A549 (cell line): ENCODE measurements at regions not wholly inside any gene's neighbourhood (a gene's known extent, or its start where the extent isn't known, plus 50 kb on each side); places are given as distances from the start of the nearest gene placed in this dataset.

Experiments
- CTCF ChIP-seq: fragments of >200 bp; sonication (Bioruptor Twin); formaldehyde crosslinking; IDR thresholded peaks from 3 replicates; pipeline ENCODE4 v1.5.1; 2016
- E2F6 ChIP-seq: IDR thresholded peaks from 2 replicates; pipeline ENCODE4 v1.6.1; 2012; ENCODE audit warnings: low read depth, borderline replicate concordance
- ELK1 ChIP-seq: fragments of 150-350 bp; IDR thresholded peaks from 2 replicates; pipeline ENCODE4 v1.6.1; 2014; ENCODE audit warnings: low read depth, mild to moderate bottlenecking, low read length
- JUNB ChIP-seq: fragments of >200 bp; sonication (Bioruptor Twin); formaldehyde crosslinking; IDR thresholded peaks from 2 replicates; pipeline ENCODE4 v1.6.1; 2016
- KDM1A ChIP-seq: fragments of 200-600 bp; sonication (generic); IDR thresholded peaks from 2 replicates; pipeline ENCODE4 v1.6.1; 2016; ENCODE audit warnings: low read depth, mild to moderate bottlenecking
- KDM5A ChIP-seq: fragments of 200-600 bp; sonication (generic); IDR thresholded peaks from 2 replicates; pipeline ENCODE4 v1.6.1; 2016; ENCODE audit warnings: antibody characterized with exemption, mild to moderate bottlenecking
- MAZ ChIP-seq: fragments of 150-350 bp; IDR thresholded peaks from 2 replicates; pipeline ENCODE4 v1.6.1; 2014; ENCODE audit warnings: antibody characterized with exemption, low read depth, low read length, borderline replicate concordance
- PHF8 ChIP-seq: fragments of 200-600 bp; sonication (generic); IDR thresholded peaks from 2 replicates; pipeline ENCODE4 v1.6.1; 2016; ENCODE audit warnings: low read depth, mild to moderate bottlenecking, antibody characterized with exemption, moderate library complexity, borderline replicate concordance
- POLR2A ChIP-seq: IDR thresholded peaks from 2 replicates; pipeline ENCODE4 v1.6.1; 2012; ENCODE audit warnings: mild to moderate bottlenecking, low read length
- RCOR1 ChIP-seq: fragments of 150-350 bp; IDR thresholded peaks from 2 replicates; pipeline ENCODE4 v1.6.1; 2014; ENCODE audit warnings: antibody characterized with exemption, low read length, low read depth
- RFX5 ChIP-seq: fragments of 450-650 bp; IDR thresholded peaks from 2 replicates; pipeline ENCODE4 v1.7.1; 2014; ENCODE audit warnings: antibody characterized with exemption, mild to moderate bottlenecking, moderate library complexity
- SMC3 ChIP-seq: fragments of >200 bp; sonication (Bioruptor Twin); formaldehyde crosslinking; IDR thresholded peaks from 3 replicates; pipeline ENCODE4 v1.6.1; 2018; ENCODE audit warnings: inconsistent platforms
- SREBF2 ChIP-seq: fragments of 450-650 bp; IDR thresholded peaks from 2 replicates; pipeline ENCODE4 v1.6.1; 2014; ENCODE audit warnings: mild to moderate bottlenecking, moderate library complexity
- ZSCAN20 ChIP-seq: fragments of 250-450 bp; sonication (Bioruptor Pico); IDR thresholded peaks from 2 replicates; pipeline ENCODE4 v1.8.0; 2022; ENCODE audit warnings: mild to moderate bottlenecking, moderate library complexity

- TF ChIP-seq PHF8 (no peak), RCOR1 (no peak), CTCF (no peak), MAZ (no peak), POLR2A (no peak), SMC3 (no peak), ZSCAN20 (CRISPR knock-in tag) (no peak), E2F6 (no peak), JUNB (no peak), ELK1 (no peak), SREBF2 (no peak), KDM5A (no peak), RFX5 (no peak), KDM1A (no peak)
Observed at GRCh38 chr16:63663155-63663554, 1458.7 kb downstream of the CDH11 start.
